Thoracic aorta (tissue), 2 donors: ENCODE measurements at regions not wholly inside any gene's neighbourhood (a gene's known extent, or its start where the extent isn't known, plus 50 kb on each side); places are given as distances from the start of the nearest gene placed in this dataset.

Experiments used
- ATAC-seq: fragments of 150-250 bp; one replicate; pipeline ENCODE4 v1.8.0; 2017; ENCODE audit warnings: low read depth; ENCODE audit not compliant: insufficient number of reproducible peaks, low FRiP score
- DNase-seq: peaks from one replicate; pipeline ENCODE4 v3.0.0-alpha.2; 2020; ENCODE audit warnings: low spot score
- H3K27ac ChIP-seq, 2 donors: fragments of 200-600 bp; sonication (generic); 1 replicate in 1 of 2; 2 replicates in 1 of 2; pipeline ENCODE4 v1.5.1; 2016; ENCODE audit warnings: mild to moderate bottlenecking in 2 of 2, moderate library complexity in 2 of 2
- H3K27me3 ChIP-seq: fragments of 200-600 bp; sonication (generic); replicated peaks from 2 replicates; pipeline ENCODE4 v1.6.0; 2016; ENCODE audit warnings: mild to moderate bottlenecking; ENCODE audit not compliant: insufficient read depth
- H3K36me3 ChIP-seq: fragments of 200-600 bp; sonication (generic); one replicate; pipeline ENCODE4 v1.5.1; 2016
- H3K4me1 ChIP-seq, 2 donors: fragments of 200-600 bp; sonication (generic); 1 replicate in 1 of 2; 2 replicates in 1 of 2; pipeline versions ENCODE4 v1.5.1 to v1.6.0; 2016; ENCODE audit warnings: low read depth in 2 of 2, mild to moderate bottlenecking in 1 of 2; ENCODE audit not compliant: control insufficient read depth in 1 of 2
- H3K4me3 ChIP-seq: fragments of 200-600 bp; sonication (generic); 2 replicates; pipeline ENCODE4 v1.5.1; 2016; ENCODE audit warnings: mild to moderate bottlenecking
- H3K9me3 ChIP-seq: fragments of 200-600 bp; sonication (generic); 2 replicates; pipeline ENCODE4 v1.5.1; 2016
- CTCF ChIP-seq: fragments of 200-600 bp; sonication (generic); IDR thresholded peaks from one replicate; pipeline ENCODE4 v1.5.1; 2019; ENCODE audit warnings: antibody characterized with exemption

GRCh38 chr14:66434464-66434863 is 51.7 kb upstream of the CCDC196 start:
- Histone ChIP-seq H3K36me3 (no peaks in the 10 kb centered on the region), H3K4me1 (no peaks in the 10 kb centered on the region), H3K4me3 (no peak overlapping the region), H3K27me3 (no peaks in the 10 kb centered on the region), H3K27ac (no peak overlapping the region), H3K9me3 (peaks cover 8% of the 10 kb centered on the region)
- no peak for ATAC-seq
- no peak for TF ChIP-seq CTCF
- DNase-seq = no peak

- TF ChIP-seq CTCF = no peak
- Histone ChIP-seq H3K27ac (no peak overlapping the region), H3K36me3 (no peaks in the 10 kb centered on the region), H3K4me3 (no peak overlapping the region), H3K9me3 (peaks cover 15% of the 10 kb centered on the region), H3K4me1 (no peaks in the 10 kb centered on the region), H3K27me3 (no peaks in the 10 kb centered on the region)
- no peak for ATAC-seq
- no peak for DNase-seq
Measured at GRCh38 chr14:66435683-66436082, 50.5 kb upstream of the CCDC196 start.
